ENCODE measurements at regions not wholly inside any gene's neighbourhood (a gene's known extent, or its start where the extent isn't known, plus 50 kb on each side); places are given as distances from the start of the nearest gene placed in this dataset.

DNA sequence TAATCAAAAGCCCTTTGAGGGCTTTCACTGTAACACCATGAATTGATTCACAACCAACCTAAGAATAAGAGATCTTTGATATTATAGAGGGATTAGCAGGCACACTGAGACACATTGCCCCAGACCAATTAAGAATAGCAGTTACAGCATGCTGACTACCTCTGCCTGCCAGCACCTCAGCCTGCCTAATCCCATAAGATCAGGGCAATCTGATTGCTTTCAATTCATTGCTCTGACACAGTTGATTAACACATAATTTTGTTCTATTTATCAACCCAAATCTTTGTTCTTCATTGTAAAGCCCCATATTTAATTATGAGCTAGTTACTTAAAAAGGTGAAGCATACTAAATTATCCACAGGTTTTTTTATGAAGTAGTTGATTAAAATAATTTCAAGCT, 548.8 kb upstream of the ZP4 start:
- TF ChIP-seq, protein P1, sequence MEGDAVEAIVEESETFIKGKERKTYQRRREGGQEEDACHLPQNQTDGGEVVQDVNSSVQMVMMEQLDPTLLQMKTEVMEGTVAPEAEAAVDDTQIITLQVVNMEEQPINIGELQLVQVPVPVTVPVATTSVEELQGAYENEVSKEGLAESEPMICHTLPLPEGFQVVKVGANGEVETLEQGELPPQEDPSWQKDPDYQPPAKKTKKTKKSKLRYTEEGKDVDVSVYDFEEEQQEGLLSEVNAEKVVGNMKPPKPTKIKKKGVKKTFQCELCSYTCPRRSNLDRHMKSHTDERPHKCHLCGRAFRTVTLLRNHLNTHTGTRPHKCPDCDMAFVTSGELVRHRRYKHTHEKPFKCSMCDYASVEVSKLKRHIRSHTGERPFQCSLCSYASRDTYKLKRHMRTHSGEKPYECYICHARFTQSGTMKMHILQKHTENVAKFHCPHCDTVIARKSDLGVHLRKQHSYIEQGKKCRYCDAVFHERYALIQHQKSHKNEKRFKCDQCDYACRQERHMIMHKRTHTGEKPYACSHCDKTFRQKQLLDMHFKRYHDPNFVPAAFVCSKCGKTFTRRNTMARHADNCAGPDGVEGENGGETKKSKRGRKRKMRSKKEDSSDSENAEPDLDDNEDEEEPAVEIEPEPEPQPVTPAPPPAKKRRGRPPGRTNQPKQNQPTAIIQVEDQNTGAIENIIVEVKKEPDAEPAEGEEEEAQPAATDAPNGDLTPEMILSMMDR (IDR thresholded peaks at IDR 0.05) = no peak
- TF ChIP-seq GTF2I (CRISPR knock-in tag; conservative IDR thresholded peaks at IDR 0.05) (no peak), FOXP1 (CRISPR knock-in tag; IDR thresholded peaks at IDR 0.05; ENCODE audit: borderline replicate concordance) (no peak), SP1 (CRISPR knock-in tag; conservative IDR thresholded peaks at IDR 0.05) (no peak), GABPB1 (CRISPR knock-in tag; IDR thresholded peaks at IDR 0.05) (no peak)
- TF ChIP-seq, protein P2, sequence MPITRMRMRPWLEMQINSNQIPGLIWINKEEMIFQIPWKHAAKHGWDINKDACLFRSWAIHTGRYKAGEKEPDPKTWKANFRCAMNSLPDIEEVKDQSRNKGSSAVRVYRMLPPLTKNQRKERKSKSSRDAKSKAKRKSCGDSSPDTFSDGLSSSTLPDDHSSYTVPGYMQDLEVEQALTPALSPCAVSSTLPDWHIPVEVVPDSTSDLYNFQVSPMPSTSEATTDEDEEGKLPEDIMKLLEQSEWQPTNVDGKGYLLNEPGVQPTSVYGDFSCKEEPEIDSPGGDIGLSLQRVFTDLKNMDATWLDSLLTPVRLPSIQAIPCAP (CRISPR knock-in tag; IDR thresholded peaks at IDR 0.05) = no peak
- TF ChIP-seq, protein P3, sequence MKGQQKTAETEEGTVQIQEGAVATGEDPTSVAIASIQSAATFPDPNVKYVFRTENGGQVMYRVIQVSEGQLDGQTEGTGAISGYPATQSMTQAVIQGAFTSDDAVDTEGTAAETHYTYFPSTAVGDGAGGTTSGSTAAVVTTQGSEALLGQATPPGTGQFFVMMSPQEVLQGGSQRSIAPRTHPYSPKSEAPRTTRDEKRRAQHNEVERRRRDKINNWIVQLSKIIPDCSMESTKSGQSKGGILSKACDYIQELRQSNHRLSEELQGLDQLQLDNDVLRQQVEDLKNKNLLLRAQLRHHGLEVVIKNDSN (CRISPR knock-in tag; IDR thresholded peaks at IDR 0.05) = no peak
- TF ChIP-seq, protein P4, sequence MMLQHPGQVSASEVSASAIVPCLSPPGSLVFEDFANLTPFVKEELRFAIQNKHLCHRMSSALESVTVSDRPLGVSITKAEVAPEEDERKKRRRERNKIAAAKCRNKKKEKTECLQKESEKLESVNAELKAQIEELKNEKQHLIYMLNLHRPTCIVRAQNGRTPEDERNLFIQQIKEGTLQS (CRISPR knock-in tag; conservative IDR thresholded peaks at IDR 0.05) = no peak
- TF ChIP-seq, protein P5, sequence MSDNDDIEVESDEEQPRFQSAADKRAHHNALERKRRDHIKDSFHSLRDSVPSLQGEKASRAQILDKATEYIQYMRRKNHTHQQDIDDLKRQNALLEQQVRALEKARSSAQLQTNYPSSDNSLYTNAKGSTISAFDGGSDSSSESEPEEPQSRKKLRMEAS (CRISPR knock-in tag; IDR thresholded peaks at IDR 0.05) = no peak
